ENCODE measurements at regions not wholly inside any gene's neighbourhood (a gene's known extent, or its start where the extent isn't known, plus 50 kb on each side); places are given as distances from the start of the nearest gene placed in this dataset.

DNA sequence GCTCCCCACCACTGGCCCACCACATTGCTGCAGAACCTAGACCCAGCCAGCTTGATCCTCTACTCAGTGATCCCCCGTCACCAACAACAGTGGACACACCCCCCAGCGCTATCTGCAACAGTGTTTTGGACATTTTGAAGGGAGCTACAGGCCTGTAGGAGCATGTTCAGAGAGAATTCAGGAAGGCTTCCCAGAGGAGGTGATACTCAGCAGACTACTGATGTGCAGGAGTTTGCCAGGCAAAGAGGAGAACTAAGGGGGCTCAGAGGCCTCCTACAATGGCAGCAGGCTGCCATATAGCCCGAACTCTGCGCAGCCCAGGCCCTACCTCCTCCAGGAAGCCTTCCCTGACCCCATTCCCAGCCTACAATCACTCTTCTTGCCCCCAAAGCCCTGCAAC lies 70.0 kb downstream of the SYNE3 start:
- Histone ChIP-seq H3K27me3 (no peaks in the 10 kb centered on the region), H3K4me2 (no peak overlapping the region), H3K27ac (no peak overlapping the region), H3K4me3 (no peak overlapping the region), H3K9me3 (ENCODE audit: low read depth) (no peaks in the 10 kb centered on the region), H3K4me1 (ENCODE audit: insufficient read depth) (peaks cover 10% of the 10 kb centered on the region), H3K36me3 (replicated peaks; ENCODE audit: insufficient read depth, low read depth) (no peaks in the 10 kb centered on the region), H4K20me1 (ENCODE audit: insufficient read depth, poor library complexity, severe bottlenecking) (no peaks in the 10 kb centered on the region), H3K9me2 (replicated peaks; ENCODE audit: insufficient read depth) (no peaks in the 10 kb centered on the region), H2AFZ (no peak overlapping the region), H3K79me2 (no peaks in the 10 kb centered on the region)
- 95% methylated on average over 4 of the region's 4 CpGs for WGBS (ENCODE audit: low lambda C conversion rate, missing lambda C conversion rate)
- TF ChIP-seq EZH2 (IDR thresholded peaks at IDR 0.05; ENCODE audit: borderline replicate concordance) (no peak), EZH2phosphoT487 (IDR thresholded peaks at IDR 0.05; ENCODE audit: low read depth, severe bottlenecking, unreplicated experiment) (no peak)
- TF ChIP-seq, protein P1, sequence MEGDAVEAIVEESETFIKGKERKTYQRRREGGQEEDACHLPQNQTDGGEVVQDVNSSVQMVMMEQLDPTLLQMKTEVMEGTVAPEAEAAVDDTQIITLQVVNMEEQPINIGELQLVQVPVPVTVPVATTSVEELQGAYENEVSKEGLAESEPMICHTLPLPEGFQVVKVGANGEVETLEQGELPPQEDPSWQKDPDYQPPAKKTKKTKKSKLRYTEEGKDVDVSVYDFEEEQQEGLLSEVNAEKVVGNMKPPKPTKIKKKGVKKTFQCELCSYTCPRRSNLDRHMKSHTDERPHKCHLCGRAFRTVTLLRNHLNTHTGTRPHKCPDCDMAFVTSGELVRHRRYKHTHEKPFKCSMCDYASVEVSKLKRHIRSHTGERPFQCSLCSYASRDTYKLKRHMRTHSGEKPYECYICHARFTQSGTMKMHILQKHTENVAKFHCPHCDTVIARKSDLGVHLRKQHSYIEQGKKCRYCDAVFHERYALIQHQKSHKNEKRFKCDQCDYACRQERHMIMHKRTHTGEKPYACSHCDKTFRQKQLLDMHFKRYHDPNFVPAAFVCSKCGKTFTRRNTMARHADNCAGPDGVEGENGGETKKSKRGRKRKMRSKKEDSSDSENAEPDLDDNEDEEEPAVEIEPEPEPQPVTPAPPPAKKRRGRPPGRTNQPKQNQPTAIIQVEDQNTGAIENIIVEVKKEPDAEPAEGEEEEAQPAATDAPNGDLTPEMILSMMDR (IDR thresholded peaks at IDR 0.05; ENCODE audit: poor library complexity), result no peak
- no peak for DNase-seq (ENCODE audit: low spot score)

DNA sequence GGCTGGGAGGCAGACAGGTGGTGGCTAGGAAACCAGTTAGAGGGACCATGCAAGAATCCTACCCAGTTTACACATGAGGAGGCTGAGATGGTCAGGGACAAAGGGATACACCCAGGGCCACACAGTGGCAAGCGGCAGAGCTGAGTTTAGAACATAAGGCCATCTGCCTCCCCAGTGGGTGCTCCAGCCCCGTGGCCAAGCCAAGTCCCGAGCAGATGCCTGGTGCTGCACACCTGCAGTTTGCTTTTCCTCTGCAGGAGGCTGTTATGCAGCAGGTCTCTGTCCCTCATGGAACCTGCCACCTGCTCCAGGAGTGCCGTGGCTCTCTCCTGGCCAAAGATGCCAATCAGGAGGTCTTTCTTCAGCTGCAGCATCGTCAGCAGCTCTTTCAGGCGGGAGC lies 70.8 kb downstream of the SYNE3 start:
- no peaks in the 10 kb centered on the region for H3K9me3 ChIP-seq (ENCODE audit: low read depth)
- H3K27me3 ChIP-seq, result no peaks in the 10 kb centered on the region
- no peak overlapping the region for H3K27ac ChIP-seq
- H3K36me3 ChIP-seq (replicated peaks; ENCODE audit: insufficient read depth, low read depth), result no peaks in the 10 kb centered on the region
- H3K4me2 ChIP-seq, result no peak overlapping the region
- no peak overlapping the region for H2AFZ ChIP-seq
- no peak overlapping the region for H3K4me3 ChIP-seq
- TF ChIP-seq EZH2phosphoT487 (IDR thresholded peaks at IDR 0.05; ENCODE audit: low read depth, severe bottlenecking, unreplicated experiment), result no peak
- no peak for TF ChIP-seq EZH2 (IDR thresholded peaks at IDR 0.05; ENCODE audit: borderline replicate concordance)
- TF ChIP-seq, protein P1 (IDR thresholded peaks at IDR 0.05; ENCODE audit: poor library complexity), result no peak
- H4K20me1 ChIP-seq (ENCODE audit: insufficient read depth, poor library complexity, severe bottlenecking), result no peaks in the 10 kb centered on the region
- H3K4me1 ChIP-seq (ENCODE audit: insufficient read depth), result peaks cover 10% of the 10 kb centered on the region
- H3K79me2 ChIP-seq, result no peaks in the 10 kb centered on the region
- 82% methylated on average over 6 of the region's 6 CpGs for WGBS (ENCODE audit: low lambda C conversion rate, missing lambda C conversion rate)
- no peaks in the 10 kb centered on the region for H3K9me2 ChIP-seq (replicated peaks; ENCODE audit: insufficient read depth)
- no peak for DNase-seq (ENCODE audit: low spot score)

DNA sequence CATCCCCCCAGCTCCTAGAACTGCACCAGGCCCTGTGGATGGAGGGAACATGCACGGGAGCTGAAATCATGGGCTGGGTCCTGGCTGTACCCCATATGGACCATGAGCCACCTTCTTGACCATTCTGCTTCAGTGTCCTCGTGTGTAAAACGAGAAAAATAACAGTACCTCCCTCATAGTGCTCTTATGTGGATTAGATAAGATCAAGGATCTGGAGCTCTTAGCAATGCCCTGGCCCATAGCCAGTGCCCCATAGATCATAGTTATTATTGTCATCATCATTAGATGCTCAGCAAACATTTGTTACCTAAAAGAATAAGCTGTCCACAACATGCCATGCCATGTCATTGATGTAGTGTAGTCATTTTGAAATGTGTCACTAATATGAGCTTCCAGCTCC lies 71.3 kb downstream of the SYNE3 start:
- Histone ChIP-seq H2AFZ (no peak overlapping the region), H3K36me3 (replicated peaks; ENCODE audit: insufficient read depth, low read depth) (no peaks in the 10 kb centered on the region), H3K4me1 (ENCODE audit: insufficient read depth) (peaks cover 10% of the 10 kb centered on the region), H3K27me3 (no peaks in the 10 kb centered on the region), H3K79me2 (no peaks in the 10 kb centered on the region), H4K20me1 (ENCODE audit: insufficient read depth, poor library complexity, severe bottlenecking) (no peaks in the 10 kb centered on the region), H3K4me3 (no peak overlapping the region), H3K27ac (no peak overlapping the region), H3K9me3 (ENCODE audit: low read depth) (no peaks in the 10 kb centered on the region), H3K9me2 (replicated peaks; ENCODE audit: insufficient read depth) (no peaks in the 10 kb centered on the region), H3K4me2 (no peak overlapping the region)
- 84% methylated on average over 3 of the region's 3 CpGs for WGBS (ENCODE audit: low lambda C conversion rate, missing lambda C conversion rate)
- DNase-seq (ENCODE audit: low spot score), result no peak
- TF ChIP-seq EZH2 (IDR thresholded peaks at IDR 0.05; ENCODE audit: borderline replicate concordance) (no peak), EZH2phosphoT487 (IDR thresholded peaks at IDR 0.05; ENCODE audit: low read depth, severe bottlenecking, unreplicated experiment) (no peak)
- TF ChIP-seq, protein P1 (IDR thresholded peaks at IDR 0.05; ENCODE audit: poor library complexity), result no peak
